Pons (tissue), 1 donor: ENCODE measurements at regions not wholly inside any gene's neighbourhood (a gene's known extent, or its start where the extent isn't known, plus 50 kb on each side); places are given as distances from the start of the nearest gene placed in this dataset.
"Not testable (repeated sequence)": the region's sequence is repeated elsewhere in the genome, so short reads cannot be mapped to it uniquely, and the experiment has no call there.

Experiments
- DNase-seq: peaks from one replicate; pipeline ENCODE4 v3.0.0-alpha.2; 2016; ENCODE audit warnings: low spot score

DNA sequence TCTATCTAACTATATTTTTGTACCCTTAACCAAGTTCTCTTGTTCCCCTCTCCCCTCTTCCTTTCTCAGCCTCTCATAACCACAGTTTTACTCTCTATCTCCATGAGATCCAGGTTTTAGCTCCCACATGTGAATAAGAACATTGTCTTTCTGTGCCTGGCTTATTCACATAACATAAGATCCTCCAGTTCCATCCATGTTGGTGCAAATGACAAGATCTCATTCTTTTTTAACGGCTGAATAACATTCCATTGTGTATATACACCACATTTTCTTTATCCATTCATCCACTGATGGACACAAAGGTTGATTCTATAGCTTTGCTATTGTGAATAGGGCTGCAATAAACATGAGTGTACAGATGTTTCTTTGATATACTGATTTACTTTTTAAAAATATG lies 83.9 kb upstream of the TMEM178A start:
- DNase-seq: no peak

DNA sequence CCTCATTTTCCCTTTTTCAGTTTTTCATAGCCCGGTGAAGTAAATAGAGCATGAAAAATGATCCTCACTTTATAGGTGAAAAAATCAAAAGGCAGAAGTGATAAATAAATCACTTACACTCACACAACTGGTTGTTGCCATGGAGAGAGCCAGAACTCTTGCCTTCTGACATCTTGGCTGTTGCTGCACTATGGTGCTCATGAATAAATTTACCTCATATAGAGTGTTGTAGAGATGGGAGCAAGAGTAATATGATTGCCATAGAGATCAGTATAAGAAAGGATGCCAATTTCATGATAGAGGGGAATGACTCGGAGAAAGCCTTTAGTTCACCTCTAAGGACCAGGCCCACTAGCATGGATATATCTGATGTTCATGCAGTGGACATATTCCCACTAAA lies 82.5 kb upstream of the TMEM178A start:
- no peak for DNase-seq

DNA sequence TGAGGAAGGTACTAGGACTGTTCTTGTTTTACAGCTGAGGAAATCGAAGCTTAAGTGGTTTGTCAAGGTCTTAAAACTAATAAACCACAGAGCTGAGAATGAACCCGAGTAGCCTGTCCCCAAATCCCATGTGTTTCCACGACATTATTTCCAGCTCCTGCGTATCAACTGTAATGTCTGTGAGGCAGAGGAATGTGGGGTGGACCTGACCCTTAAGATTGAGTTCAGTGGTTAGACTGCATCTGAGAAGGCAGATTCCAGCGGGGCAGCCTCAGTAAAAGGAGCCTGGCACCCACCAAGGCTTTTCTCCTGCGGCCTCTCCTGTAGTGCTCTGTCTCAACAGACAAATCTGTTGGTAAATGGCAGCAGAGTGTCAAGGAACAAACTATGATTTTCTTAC lies 81.9 kb upstream of the TMEM178A start:
- DNase-seq: no peak

DNA sequence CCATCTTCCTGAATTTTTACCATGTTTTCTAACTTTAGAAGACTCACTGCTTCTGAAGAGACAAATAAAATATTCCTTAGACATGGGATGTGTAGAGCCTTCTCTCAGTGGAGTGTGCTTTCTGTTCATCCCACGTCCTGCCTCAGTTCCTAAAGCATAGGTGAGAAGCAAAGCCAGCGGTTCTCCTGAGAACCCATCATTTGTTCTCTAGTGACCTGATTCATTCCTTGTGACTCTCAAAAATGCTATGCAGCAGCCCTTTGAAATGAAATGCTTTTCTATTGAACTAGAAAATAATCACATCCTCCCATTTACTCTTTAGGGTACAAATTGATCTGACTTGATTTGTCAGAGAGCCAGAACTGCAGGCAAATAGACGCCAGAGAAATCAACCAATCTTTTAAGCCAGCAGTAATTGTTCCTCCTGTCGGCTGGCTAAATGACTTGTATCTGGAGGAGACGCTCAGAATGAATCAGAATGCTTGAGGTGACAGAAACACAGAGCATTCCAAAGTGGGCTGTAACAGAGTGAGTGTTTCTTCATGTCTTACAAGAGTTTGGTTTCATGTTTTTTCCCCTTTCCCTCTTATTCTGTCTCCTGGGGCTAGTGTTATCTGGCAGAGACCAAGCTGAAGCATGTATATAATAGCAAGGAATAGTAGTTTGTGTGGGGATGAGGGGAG lies 81.3 kb upstream of the TMEM178A start:
- DNase-seq: no peak

DNA sequence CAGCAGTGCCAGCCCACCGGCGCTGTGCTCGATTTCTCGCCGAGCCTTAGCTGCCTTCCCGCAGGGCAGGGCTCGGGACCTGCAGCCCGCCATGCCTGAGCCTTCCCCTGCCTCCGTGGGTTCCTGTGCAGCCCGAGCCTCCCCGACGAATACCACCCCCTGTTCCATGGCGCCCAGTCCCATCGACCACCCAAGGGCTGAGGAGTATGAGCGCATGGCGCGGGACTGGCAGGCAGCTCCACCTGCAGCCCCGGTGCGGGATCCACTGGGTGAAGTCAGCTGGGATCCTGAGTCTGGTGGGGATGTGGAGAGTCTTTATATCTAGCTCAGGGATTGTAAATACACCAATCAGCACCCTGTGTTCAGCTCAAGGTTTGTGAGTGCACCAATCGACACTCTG lies 80.2 kb upstream of the TMEM178A start:
- DNase-seq: not testable (repeated sequence)

DNA sequence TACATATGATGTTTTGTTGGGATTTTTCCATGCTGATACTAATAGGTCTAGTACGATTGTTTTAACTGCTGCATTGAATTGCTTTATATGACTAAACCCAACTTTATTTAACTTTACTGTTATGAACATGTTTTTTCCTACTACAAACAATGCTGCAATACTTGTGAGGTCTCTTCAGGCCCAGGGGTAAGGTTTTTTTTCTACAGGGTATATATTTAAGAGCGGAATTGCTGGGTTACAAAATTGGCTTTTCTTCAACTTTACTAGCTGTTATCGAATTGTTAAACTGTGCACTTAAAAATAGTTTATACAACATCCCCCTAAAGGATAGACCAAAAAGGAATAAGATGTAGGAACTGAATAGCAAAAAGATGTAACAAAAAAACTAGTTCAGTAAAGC lies 78.5 kb upstream of the TMEM178A start:
- no peak for DNase-seq

DNA sequence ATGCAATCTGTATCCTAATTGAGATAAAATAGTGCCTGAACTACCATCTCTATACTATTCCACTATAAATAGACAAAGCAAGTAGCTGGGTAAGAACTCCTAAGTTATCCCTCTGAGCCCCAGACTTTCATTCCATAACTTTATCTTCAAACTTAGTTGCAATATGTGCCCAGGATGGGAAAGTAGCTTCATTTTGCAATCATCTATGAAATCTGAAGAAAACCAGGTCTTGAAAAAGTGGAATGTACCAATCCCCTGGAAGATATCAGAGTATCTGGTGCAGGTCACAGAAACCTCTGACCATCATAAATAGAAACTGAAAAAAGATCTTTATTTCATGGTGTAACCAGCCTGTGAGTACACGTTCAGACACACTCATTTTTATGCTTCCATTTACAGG lies 78.1 kb upstream of the TMEM178A start:
- DNase-seq: no peak

DNA sequence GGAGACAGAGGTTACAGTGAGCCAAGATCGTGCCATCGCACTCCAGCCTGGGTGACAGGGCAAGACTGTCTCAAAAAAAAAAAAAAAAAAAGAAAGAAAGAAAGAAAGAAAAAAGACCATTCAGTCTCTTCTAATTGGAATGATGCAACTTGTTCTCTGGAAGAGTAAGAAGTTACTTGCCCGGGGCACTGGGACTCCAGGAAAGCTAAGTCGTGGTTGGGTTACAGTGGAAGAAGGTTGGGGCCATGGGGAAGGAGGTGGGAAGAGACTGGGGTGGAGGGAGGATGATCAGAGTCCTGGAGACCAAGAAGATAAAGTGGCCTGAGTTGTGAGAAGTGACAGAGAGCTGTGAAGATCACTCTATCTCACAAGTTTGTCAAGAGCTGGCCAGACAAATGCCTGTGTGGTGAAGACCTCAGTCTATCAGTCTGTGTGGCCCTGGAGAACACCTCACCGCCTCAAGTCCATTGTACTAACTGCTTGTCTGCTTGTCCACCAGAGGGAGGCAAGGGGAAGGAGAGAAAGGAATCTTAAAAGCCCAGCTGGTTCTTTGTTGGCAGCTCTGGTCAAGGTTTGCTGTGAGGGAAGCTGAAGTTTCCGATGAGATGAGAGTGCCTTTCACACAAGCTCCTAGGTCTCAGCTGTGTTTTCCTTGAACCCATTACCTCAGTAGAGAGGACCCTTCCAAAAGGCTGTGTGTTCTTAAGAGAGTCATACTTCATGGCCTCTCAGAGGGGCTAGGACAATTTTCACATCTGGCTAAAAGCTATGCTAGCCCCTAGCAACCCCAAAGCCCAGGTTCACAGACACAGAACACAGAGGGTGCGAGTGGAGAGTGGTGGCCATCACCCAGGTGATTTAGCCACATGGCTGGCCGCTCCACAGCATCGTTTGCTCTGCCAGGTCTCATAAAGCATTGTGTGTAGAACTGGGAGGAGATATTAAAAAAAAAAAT lies 72.0 kb upstream of the TMEM178A start:
- peak; percentile 84 for DNase-seq

DNA sequence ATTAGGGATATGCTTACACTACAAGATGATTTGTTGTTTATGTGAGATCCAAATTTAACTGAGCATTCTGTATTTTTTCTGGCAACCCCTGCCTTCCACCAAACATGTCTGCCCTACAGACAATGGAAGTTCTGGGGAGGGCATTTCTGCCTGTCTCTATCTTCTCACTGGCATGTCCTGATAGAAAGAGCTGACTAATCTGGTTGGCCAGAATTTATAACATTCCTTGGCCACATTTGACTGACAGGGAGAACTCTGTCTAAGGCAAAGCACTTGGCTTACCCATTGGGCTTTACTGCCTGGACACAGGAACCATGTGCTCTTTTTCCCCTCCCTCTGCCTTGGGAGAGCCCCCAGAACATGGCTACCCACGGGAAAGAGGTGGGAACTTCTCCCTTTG lies 70.6 kb upstream of the TMEM178A start:
- DNase-seq: no peak

DNA sequence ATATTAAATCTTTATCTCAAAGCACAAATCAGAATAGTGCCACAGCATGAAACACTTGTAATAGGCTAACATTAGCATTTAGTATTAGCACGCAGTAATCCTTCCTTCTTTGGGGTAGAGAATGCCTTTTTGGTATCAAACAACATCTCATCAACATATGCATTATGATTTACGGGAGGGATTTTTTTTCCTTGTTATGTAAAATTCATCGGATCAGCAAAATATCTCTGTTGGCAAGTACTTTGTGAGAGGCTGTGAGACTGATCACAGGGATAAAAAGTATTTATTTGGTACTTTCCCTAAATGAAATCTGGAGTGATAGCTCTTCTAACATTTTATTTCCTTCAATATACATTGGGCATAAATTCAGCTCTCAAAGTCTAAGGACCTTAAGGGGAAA lies 68.4 kb upstream of the TMEM178A start:
- DNase-seq: no peak

DNA sequence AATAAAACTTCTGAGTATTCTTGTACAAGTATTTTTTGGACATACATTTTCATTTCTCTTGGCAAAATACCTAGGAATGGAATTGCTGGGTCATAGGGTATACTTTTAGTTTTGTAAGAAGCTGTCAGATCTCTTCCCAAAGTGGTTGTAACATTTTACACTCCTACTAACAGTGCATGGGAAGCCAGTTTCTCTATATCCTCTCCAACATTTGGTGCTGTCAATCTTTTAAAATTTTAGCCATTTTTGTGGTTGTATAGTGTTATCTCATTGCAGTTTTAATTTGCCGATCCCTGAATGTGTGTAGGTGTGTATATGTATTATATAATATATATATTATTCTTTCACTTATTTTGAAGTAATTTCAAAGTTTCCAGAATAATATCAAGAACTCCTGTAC lies 63.1 kb upstream of the TMEM178A start:
- DNase-seq: no peak

DNA sequence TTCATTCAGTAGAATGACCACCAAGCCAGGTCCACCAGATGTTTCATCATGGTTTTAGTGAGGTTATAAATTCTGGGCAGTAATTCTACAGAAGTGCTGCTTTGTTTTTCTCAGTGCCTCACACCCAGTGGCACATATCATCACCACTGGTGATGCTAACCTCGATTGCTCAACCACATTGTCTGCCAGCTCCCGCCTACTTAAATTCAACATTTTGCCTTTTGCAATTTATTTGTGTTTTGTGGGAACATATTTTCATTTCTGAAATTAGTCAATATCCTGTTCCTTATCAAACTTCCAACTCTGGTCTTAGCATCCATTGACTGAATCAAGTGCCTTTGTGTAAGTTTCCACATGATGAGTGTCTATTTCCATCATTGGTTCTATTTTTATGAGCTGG lies 62.3 kb upstream of the TMEM178A start:
- no peak for DNase-seq

DNA sequence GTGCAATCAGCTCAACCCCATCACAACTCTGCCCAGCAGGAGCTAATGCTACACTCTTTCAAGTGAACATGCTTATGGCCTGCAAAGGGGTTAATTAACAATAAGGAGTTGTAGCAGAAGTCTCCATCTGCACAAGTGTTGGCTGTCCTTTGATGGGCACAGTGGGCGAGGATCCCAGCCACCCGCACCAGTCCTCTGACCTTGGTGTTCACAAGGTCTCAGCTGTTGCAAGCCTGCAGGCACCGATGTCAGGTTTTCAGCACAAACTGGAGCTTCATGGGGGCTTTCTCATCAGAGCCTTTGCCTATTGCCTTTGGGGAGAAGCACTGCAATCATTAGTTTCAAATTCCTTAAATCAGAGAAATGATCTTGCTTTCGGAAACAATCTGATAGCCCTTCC lies 60.9 kb upstream of the TMEM178A start:
- no peak for DNase-seq

DNA sequence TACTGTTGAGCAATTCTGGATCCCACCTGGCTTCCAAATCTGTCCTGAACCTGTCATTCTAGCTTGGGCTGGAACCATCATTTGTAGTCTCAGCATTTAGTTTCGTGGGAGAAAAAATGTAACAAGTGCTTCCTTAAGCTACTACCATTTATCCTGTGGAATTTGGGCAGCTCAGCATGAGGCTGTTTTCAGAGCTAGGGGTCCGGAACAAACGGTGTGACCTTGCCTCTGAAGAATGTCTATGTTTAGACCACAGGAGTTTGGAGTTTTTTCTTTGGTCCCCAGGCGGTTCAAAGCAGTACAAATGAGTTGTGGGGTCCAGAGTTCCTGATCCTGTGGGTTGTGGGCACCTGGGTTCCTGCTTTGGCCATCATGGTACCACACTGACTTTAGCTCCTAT lies 59.1 kb upstream of the TMEM178A start:
- no peak for DNase-seq

DNA sequence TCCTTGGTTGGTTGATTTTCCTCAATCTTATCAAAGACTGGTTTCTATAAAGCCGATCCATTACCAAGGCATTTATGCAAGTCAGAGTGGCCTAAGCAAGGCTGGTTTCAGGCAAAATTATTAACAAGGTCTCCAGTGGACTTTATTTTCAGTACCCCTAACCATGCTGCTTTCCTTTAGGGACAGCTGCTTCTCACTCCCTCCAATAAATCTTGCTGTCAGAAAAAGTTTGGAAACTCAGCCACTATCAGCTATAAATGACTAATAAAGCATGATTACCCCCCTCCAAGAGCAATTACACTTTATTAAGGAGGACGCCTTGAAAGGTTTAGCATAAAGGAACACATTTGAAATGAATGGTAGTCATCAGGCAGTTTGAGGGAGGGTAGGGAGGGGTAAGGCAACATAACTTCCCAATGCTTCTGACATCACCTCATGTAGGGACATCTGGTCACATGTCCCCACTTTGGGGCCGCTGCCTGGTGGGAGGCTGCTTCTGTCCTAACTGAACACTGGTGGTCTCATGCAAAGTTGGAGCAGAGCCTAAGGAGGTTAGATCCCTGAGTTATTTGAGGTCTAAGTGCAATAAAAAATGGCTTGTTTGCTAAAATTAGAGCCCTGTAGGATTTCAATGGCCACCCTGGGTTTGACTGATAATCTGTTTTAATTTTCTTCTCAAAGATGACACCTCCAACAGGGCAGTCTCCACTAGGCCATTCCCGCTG lies 58.0 kb upstream of the TMEM178A start:
- DNase-seq: no peak

DNA sequence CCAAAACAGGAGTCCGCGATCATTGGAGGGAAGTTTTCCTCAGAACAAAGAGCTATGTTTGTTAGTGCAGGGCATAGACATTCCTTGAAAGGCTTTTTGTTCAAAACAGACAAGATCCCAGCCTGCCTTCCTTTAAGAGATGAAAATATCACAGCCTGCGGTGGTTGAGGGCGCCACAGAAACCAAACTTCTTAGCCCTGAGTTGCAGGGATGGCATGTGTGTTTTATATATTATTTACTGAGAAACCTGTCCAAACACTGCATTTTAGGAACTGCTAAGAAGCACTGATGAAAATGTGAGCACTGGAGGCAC lies 57.5 kb upstream of the TMEM178A start:
- DNase-seq: peak; percentile 68

DNA sequence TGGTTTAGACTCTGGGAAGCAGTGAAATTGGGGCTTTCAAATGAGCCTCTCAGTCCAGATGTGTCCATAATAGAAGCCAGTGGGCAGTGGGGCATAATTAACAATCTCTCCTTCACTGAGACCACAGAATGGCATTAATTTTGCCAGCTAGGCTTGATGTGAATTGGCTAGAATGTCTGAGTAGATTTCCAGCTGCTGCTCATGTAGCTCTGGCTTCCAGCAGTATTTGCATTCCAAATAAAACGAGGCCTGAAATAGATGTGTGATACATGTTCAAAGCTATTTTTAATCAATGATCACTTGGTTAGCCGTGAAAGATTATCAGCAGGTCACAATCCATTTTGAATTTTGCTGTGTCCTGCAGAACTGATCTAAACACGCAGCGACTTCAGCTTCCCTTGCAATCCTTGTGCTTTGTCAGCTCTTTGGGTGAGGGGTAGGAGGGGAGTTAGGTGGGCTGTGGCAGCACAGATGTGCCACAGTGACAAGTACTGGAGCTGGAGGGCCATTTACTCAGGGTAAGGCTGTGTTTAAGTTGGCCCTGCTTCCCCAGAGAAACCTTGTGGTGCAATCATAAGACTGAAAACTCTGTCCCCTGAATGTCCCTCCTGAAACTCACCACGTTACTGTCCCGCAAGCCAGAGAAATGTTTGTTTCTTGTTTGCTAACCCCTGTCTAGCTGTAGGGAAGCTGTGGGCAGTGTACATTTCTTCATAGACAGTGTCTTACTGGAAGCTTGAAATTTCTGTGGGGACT lies 56.9 kb upstream of the TMEM178A start:
- peak; percentile 44 for DNase-seq

DNA sequence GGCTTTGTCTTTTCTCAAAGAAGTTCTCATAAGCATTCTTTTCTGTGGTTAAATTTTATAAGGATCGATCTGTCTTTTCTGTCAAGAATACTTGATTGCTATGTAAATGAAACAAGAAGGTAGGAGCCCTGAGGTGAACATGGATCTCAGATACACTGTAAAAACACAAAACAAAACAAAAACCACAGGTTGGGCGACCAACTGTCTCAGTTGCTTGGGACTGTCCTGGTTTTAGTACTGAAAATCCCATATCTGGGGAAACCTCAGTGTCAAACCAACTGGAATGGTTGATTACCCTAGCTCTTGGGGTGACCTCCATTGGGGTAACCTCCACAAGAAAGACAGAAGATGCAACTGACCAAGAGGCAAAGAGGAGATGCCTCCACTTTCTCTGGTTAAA lies 55.8 kb upstream of the TMEM178A start:
- DNase-seq: no peak

DNA sequence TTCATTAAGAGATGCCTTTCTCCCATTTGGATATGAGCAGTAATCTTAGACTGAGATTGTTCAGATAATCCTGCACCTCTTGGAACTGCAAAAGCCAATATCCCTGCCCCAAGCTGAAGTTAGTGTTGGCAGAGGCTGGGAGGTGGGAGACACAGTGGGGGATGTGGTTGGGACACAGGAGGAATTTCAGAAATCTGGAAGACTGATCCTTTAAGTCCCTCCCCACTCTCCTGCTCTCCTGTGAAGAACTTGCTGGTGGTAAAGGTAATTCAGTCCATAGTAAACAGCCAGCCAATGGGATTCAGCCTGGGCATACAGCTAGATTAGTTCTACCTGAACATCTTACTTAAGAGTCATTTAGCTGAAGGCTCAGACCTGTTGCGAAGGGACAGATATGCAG lies 50.0 kb upstream of the TMEM178A start:
- DNase-seq: no peak
